IPS-NIHi7 (cell line): ENCODE measurements at regions not wholly inside any gene's neighbourhood (a gene's known extent, or its start where the extent isn't known, plus 50 kb on each side); places are given as distances from the start of the nearest gene placed in this dataset.

Source experiments
- DNase-seq: peaks from one replicate; pipeline ENCODE4 v3.0.0; 2012; ENCODE audit warnings: mixed read lengths; ENCODE audit errors: extremely low spot score

GRCh38 chr20:60957621-60958020, 294.4 kb upstream of the CDH4 start:
- DNase-seq: no peak

- no peak for DNase-seq
Measured at GRCh38 chr20:60959971-60960370, 292.1 kb upstream of the CDH4 start.

- no peak for DNase-seq
Measured at GRCh38 chr20:60960500-60960899, 291.6 kb upstream of the CDH4 start.

GRCh38 chr20:60961551-60961950, 290.5 kb upstream of the CDH4 start:
- DNase-seq: no peak

- no peak for DNase-seq
Measured at GRCh38 chr20:60962367-60963045, 289.6 kb upstream of the CDH4 start.

GRCh38 chr20:60963146-60963545, 288.9 kb upstream of the CDH4 start:
- DNase-seq: no peak

GRCh38 chr20:60964911-60965310, 287.1 kb upstream of the CDH4 start:
- DNase-seq: no peak

- DNase-seq: no peak
Measured at GRCh38 chr20:60966031-60966430, 286.0 kb upstream of the CDH4 start.

GRCh38 chr20:60966766-60967165, 285.3 kb upstream of the CDH4 start:
- no peak for DNase-seq

GRCh38 chr20:60967431-60968316, 284.4 kb upstream of the CDH4 start:
- DNase-seq: no peak

GRCh38 chr20:60968853-60969720, 283.0 kb upstream of the CDH4 start:
- no peak for DNase-seq

GRCh38 chr20:60970601-60971000, 281.5 kb upstream of the CDH4 start:
- DNase-seq: no peak

GRCh38 chr20:60974022-60974421, 278.0 kb upstream of the CDH4 start:
- no peak for DNase-seq

GRCh38 chr20:60974441-60974945, 277.6 kb upstream of the CDH4 start:
- DNase-seq: no peak

GRCh38 chr20:60976139-60976538, 275.9 kb upstream of the CDH4 start:
- DNase-seq: no peak

- DNase-seq: peak; percentile 43
Measured at GRCh38 chr20:60976913-60977312, 275.1 kb upstream of the CDH4 start.

- DNase-seq: no peak
Measured at GRCh38 chr20:60977901-60978300, 274.2 kb upstream of the CDH4 start.

GRCh38 chr20:60984666-60985065, 267.4 kb upstream of the CDH4 start:
- DNase-seq: no peak

- no peak for DNase-seq
Measured at GRCh38 chr20:60986506-60987156, 265.4 kb upstream of the CDH4 start.

GRCh38 chr20:60990061-60990460, 262.0 kb upstream of the CDH4 start:
- no peak for DNase-seq

- no peak for DNase-seq
Measured at GRCh38 chr20:60990643-60991042, 261.4 kb upstream of the CDH4 start.
